ENCODE measurements at regions not wholly inside any gene's neighbourhood (a gene's known extent, or its start where the extent isn't known, plus 50 kb on each side); places are given as distances from the start of the nearest gene placed in this dataset.

- TF ChIP-seq CTCF (IDR thresholded peaks at IDR 0.05 in 2 of 3, conservative IDR thresholded peaks at IDR 0.05 in 1 of 3; ENCODE audit: borderline replicate concordance in 1 of 3, insufficient read depth in 1 of 3, low read depth in 2 of 3, low read length in 2 of 3) (no peak), REST (IDR thresholded peaks at IDR 0.05; ENCODE audit: low read depth) (no peak), ZBTB33 (IDR thresholded peaks at IDR 0.05; ENCODE audit: extremely low read depth, insufficient replicate concordance, low read length) (no peak)
Observed at GRCh38 chr2:181395851-181396250, 61.3 kb upstream of the ITGA4 start (continued).

Data from HCT116 (cell line).